HL-60 (cell line): ENCODE measurements at regions not wholly inside any gene's neighbourhood (a gene's known extent, or its start where the extent isn't known, plus 50 kb on each side); places are given as distances from the start of the nearest gene placed in this dataset.

Experiments used
- POLR2AphosphoS5 ChIP-seq: IDR thresholded peaks from 2 replicates; pipeline ENCODE4 v1.6.1; 2012; ENCODE audit warnings: low read depth
- TF ChIP-seq, protein P1 (sequence below): IDR thresholded peaks from one replicate; pipeline ENCODE4 v1.5.1; 2011; ENCODE audit warnings: low read length, control low read depth, inconsistent platforms; ENCODE audit not compliant: insufficient read depth

DNA sequence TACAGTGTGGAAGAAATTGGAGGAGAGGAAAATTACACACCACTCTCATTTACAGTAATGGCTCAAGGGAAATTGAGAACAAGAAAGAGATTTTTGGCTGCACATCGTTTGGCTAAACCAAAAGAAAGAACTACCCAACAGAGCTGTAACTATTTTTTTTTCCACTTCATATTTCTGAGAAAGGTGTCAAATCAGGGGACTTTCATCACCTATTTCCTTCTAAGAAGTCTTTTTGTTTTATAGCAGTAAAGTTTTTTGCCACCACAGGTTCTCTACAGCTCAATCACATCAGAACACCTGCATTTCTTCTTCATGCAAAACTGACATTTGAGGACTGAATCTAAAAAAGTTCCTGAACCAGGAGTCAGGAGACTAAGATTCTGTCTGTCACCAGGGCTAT is 57.5 kb upstream of the TNIP3 start:
- TF ChIP-seq, protein P1, sequence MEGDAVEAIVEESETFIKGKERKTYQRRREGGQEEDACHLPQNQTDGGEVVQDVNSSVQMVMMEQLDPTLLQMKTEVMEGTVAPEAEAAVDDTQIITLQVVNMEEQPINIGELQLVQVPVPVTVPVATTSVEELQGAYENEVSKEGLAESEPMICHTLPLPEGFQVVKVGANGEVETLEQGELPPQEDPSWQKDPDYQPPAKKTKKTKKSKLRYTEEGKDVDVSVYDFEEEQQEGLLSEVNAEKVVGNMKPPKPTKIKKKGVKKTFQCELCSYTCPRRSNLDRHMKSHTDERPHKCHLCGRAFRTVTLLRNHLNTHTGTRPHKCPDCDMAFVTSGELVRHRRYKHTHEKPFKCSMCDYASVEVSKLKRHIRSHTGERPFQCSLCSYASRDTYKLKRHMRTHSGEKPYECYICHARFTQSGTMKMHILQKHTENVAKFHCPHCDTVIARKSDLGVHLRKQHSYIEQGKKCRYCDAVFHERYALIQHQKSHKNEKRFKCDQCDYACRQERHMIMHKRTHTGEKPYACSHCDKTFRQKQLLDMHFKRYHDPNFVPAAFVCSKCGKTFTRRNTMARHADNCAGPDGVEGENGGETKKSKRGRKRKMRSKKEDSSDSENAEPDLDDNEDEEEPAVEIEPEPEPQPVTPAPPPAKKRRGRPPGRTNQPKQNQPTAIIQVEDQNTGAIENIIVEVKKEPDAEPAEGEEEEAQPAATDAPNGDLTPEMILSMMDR, result no peak
- no peak for TF ChIP-seq POLR2AphosphoS5
